Ishikawa (cell line): ENCODE measurements at regions not wholly inside any gene's neighbourhood (a gene's known extent, or its start where the extent isn't known, plus 50 kb on each side); places are given as distances from the start of the nearest gene placed in this dataset.

Source experiments
- CEBPB ChIP-seq: IDR thresholded peaks from 2 replicates; pipeline ENCODE4 v1.6.1; 2012
- CREB1 ChIP-seq: IDR thresholded peaks from 2 replicates; pipeline ENCODE4 v1.6.1; 2012; ENCODE audit warnings: low read depth
- EGR1 ChIP-seq: IDR thresholded peaks from 2 replicates; pipeline ENCODE4 v1.6.1; 2012
- EP300 ChIP-seq: IDR thresholded peaks from 2 replicates; pipeline ENCODE4 v1.6.1; 2012; ENCODE audit warnings: borderline replicate concordance
- FOXM1 ChIP-seq: IDR thresholded peaks from 2 replicates; pipeline ENCODE4 v1.6.1; 2012; ENCODE audit warnings: low read depth, borderline replicate concordance
- MAX ChIP-seq: IDR thresholded peaks from 2 replicates; pipeline ENCODE4 v1.6.1; 2012
- NFIC ChIP-seq: IDR thresholded peaks from 2 replicates; pipeline ENCODE4 v1.6.1; 2012
- RAD21 ChIP-seq: IDR thresholded peaks from 2 replicates; pipeline ENCODE4 v1.6.1; 2012; ENCODE audit warnings: low read depth
- REST ChIP-seq: IDR thresholded peaks from 2 replicates; pipeline ENCODE4 v1.6.1; 2012; ENCODE audit warnings: low read depth, mild to moderate bottlenecking
- TAF1 ChIP-seq: IDR thresholded peaks from 2 replicates; pipeline ENCODE4 v1.6.1; 2012; ENCODE audit warnings: low read depth, mild to moderate bottlenecking
- TCF12 ChIP-seq: IDR thresholded peaks from 2 replicates; pipeline ENCODE4 v1.6.1; 2012; ENCODE audit warnings: low read depth
- TEAD4 ChIP-seq: IDR thresholded peaks from 2 replicates; pipeline ENCODE4 v1.6.1; 2012
- USF1 ChIP-seq: IDR thresholded peaks from 2 replicates; pipeline ENCODE4 v1.6.1; 2012
- YY1 ChIP-seq: IDR thresholded peaks from 2 replicates; pipeline ENCODE4 v1.6.1; 2012; ENCODE audit warnings: low read depth
- ZBTB7A ChIP-seq: IDR thresholded peaks from 2 replicates; pipeline ENCODE4 v1.6.1; 2012; ENCODE audit warnings: low read depth

- TF ChIP-seq CREB1 = no peak
- no peak for TF ChIP-seq NFIC
- peak; percentile 58 for TF ChIP-seq RAD21
Measured at GRCh38 chr2:67581751-67582150, 184.6 kb downstream of the ETAA1 start.

GRCh38 chr2:67583185-67583584 is 186.1 kb downstream of the ETAA1 start:
- TF ChIP-seq RAD21 (no peak), TEAD4 (no peak), EGR1 (no peak), FOXM1 (no peak), MAX (no peak), ZBTB7A (no peak), YY1 (no peak), TAF1 (no peak), CEBPB (no peak), NFIC (no peak), USF1 (no peak), TCF12 (no peak), REST (no peak), EP300 (no peak), CREB1 (no peak)

GRCh38 chr2:67585400-67585799 is 188.3 kb downstream of the ETAA1 start:
- TF ChIP-seq CREB1 = no peak
- TF ChIP-seq MAX = no peak
- no peak for TF ChIP-seq ZBTB7A
- TF ChIP-seq EGR1 = no peak
- no peak for TF ChIP-seq USF1

- no peak for TF ChIP-seq REST
- no peak for TF ChIP-seq ZBTB7A
- no peak for TF ChIP-seq MAX
- no peak for TF ChIP-seq USF1
- TF ChIP-seq EP300 = no peak
- no peak for TF ChIP-seq FOXM1
- TF ChIP-seq YY1 = no peak
Measured at GRCh38 chr2:67596871-67597270, 199.7 kb downstream of the ETAA1 start.

GRCh38 chr2:67599561-67599960 is 202.4 kb downstream of the ETAA1 start:
- TF ChIP-seq REST (no peak), USF1 (no peak), EGR1 (no peak), CREB1 (no peak), MAX (no peak), FOXM1 (no peak), YY1 (no peak), NFIC (no peak), TEAD4 (no peak)
